ENCODE measurements at regions not wholly inside any gene's neighbourhood (a gene's known extent, or its start where the extent isn't known, plus 50 kb on each side); places are given as distances from the start of the nearest gene placed in this dataset.

GRCh38 chr7:41822259-41822817, 119.4 kb upstream of the INHBA start:
- intact Hi-C loops (cut with DNase I) = no loop called here
- Histone ChIP-seq H3K27ac (no peak overlapping the region), H3K4me1 (no peaks in the 10 kb centered on the region), H3K4me3 (no peak overlapping the region), H3K27me3 (no peaks in the 10 kb centered on the region), H3K36me3 (no peaks in the 10 kb centered on the region), H3K9me3 (no peaks in the 10 kb centered on the region)
- TF ChIP-seq CTCF (IDR thresholded peaks at IDR 0.05) = no peak
- no peak for ATAC-seq
- no peak for DNase-seq

- intact Hi-C loops (cut with DNase I) = no loop called here
- no peak for ATAC-seq
- no peaks in the 10 kb centered on the region for H3K36me3 ChIP-seq
- no peaks in the 10 kb centered on the region for H3K9me3 ChIP-seq
- no peak overlapping the region for H3K4me3 ChIP-seq
- H3K27ac ChIP-seq = no peak overlapping the region
- DNase-seq = no peak
- H3K27me3 ChIP-seq = no peaks in the 10 kb centered on the region
- no peak for TF ChIP-seq CTCF (IDR thresholded peaks at IDR 0.05)
- no peaks in the 10 kb centered on the region for H3K4me1 ChIP-seq
Measured at GRCh38 chr7:41821521-41822213, 118.8 kb upstream of the INHBA start.

GRCh38 chr7:41820111-41820671, 117.3 kb upstream of the INHBA start:
- H3K27ac ChIP-seq = no peak overlapping the region
- H3K36me3 ChIP-seq = no peaks in the 10 kb centered on the region
- no peaks in the 10 kb centered on the region for H3K4me1 ChIP-seq
- no peak overlapping the region for H3K4me3 ChIP-seq
- H3K9me3 ChIP-seq = no peaks in the 10 kb centered on the region
- ATAC-seq = no peak
- no peaks in the 10 kb centered on the region for H3K27me3 ChIP-seq
- DNase-seq = no peak
- intact Hi-C loops (cut with DNase I) = no loop called here
- no peak for TF ChIP-seq CTCF (IDR thresholded peaks at IDR 0.05)

- no peaks in the 10 kb centered on the region for H3K27me3 ChIP-seq
- no peaks in the 10 kb centered on the region for H3K4me1 ChIP-seq
- H3K27ac ChIP-seq = no peak overlapping the region
- DNase-seq (no peak), ATAC-seq (no peak)
- intact Hi-C loops (cut with DNase I) = no loop called here
- TF ChIP-seq CTCF (IDR thresholded peaks at IDR 0.05) = no peak
- no peak overlapping the region for H3K4me3 ChIP-seq
- no peaks in the 10 kb centered on the region for H3K36me3 ChIP-seq
- H3K9me3 ChIP-seq = no peaks in the 10 kb centered on the region
Measured at GRCh38 chr7:41819645-41820044, 116.8 kb upstream of the INHBA start.

- no peak overlapping the region for H3K27ac ChIP-seq
- no peaks in the 10 kb centered on the region for H3K27me3 ChIP-seq
- TF ChIP-seq CTCF (IDR thresholded peaks at IDR 0.05) = no peak
- H3K4me3 ChIP-seq = no peak overlapping the region
- intact Hi-C loops (cut with DNase I) = no loop called here
- DNase-seq (no peak), ATAC-seq (no peak)
- H3K36me3 ChIP-seq = no peaks in the 10 kb centered on the region
- H3K4me1 ChIP-seq = no peaks in the 10 kb centered on the region
- no peaks in the 10 kb centered on the region for H3K9me3 ChIP-seq
Measured at GRCh38 chr7:41818765-41819398, 116.0 kb upstream of the INHBA start.

Data from upper lobe of right lung (tissue), 1 donor.